ENCODE measurements at regions not wholly inside any gene's neighbourhood (a gene's known extent, or its start where the extent isn't known, plus 50 kb on each side); places are given as distances from the start of the nearest gene placed in this dataset.

GRCh38 chr5:107063511-107063910, 607.2 kb downstream of the EFNA5 start:
- DNase-seq (ENCODE audit: low read depth), result no peak
- TF ChIP-seq, protein P1, sequence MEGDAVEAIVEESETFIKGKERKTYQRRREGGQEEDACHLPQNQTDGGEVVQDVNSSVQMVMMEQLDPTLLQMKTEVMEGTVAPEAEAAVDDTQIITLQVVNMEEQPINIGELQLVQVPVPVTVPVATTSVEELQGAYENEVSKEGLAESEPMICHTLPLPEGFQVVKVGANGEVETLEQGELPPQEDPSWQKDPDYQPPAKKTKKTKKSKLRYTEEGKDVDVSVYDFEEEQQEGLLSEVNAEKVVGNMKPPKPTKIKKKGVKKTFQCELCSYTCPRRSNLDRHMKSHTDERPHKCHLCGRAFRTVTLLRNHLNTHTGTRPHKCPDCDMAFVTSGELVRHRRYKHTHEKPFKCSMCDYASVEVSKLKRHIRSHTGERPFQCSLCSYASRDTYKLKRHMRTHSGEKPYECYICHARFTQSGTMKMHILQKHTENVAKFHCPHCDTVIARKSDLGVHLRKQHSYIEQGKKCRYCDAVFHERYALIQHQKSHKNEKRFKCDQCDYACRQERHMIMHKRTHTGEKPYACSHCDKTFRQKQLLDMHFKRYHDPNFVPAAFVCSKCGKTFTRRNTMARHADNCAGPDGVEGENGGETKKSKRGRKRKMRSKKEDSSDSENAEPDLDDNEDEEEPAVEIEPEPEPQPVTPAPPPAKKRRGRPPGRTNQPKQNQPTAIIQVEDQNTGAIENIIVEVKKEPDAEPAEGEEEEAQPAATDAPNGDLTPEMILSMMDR (conservative IDR thresholded peaks at IDR 0.05; ENCODE audit: low read depth, low read length), result no peak
- no peak overlapping the region for H3K4me3 ChIP-seq (ENCODE audit: low read length)

GRCh38 chr5:107058803-107059202, 611.9 kb downstream of the EFNA5 start:
- TF ChIP-seq, protein P1 (conservative IDR thresholded peaks at IDR 0.05; ENCODE audit: low read depth, low read length), result no peak
- no peak for DNase-seq (ENCODE audit: low read depth)
- no peak overlapping the region for H3K4me3 ChIP-seq (ENCODE audit: low read length)

- DNase-seq (ENCODE audit: low read depth), result no peak
- TF ChIP-seq, protein P1 (conservative IDR thresholded peaks at IDR 0.05; ENCODE audit: low read depth, low read length), result no peak
- no peak overlapping the region for H3K4me3 ChIP-seq (ENCODE audit: low read length)
Measured at GRCh38 chr5:107058235-107058634, 612.5 kb downstream of the EFNA5 start.

DNA sequence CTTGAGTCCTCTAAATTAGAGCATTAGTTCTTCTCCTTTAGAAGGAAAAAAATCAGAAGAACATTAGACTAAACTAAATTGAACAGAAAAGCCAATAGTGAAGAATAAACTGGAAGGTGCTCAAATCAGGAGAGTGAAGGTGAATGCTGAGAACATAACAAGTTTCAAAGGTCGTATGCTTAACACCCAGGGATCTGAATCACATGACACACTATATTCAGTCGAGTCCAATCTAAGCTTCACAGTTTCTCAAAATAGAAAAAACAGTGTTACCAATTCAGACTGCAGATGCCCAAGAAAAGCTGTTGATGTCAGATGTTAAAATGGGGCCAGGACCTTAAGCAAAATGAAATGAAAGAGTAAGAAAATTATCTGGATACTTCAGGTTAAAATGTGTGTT, 614.5 kb downstream of the EFNA5 start:
- TF ChIP-seq, protein P1 (conservative IDR thresholded peaks at IDR 0.05; ENCODE audit: low read depth, low read length), result no peak
- no peak overlapping the region for H3K4me3 ChIP-seq (ENCODE audit: low read length)
- no peak for DNase-seq (ENCODE audit: low read depth)

GRCh38 chr5:107047048-107047447, 623.7 kb downstream of the EFNA5 start:
- TF ChIP-seq, protein P1 (conservative IDR thresholded peaks at IDR 0.05; ENCODE audit: low read depth, low read length), result no peak
- H3K4me3 ChIP-seq (ENCODE audit: low read length), result no peak overlapping the region
- DNase-seq (ENCODE audit: low read depth), result no peak

DNA sequence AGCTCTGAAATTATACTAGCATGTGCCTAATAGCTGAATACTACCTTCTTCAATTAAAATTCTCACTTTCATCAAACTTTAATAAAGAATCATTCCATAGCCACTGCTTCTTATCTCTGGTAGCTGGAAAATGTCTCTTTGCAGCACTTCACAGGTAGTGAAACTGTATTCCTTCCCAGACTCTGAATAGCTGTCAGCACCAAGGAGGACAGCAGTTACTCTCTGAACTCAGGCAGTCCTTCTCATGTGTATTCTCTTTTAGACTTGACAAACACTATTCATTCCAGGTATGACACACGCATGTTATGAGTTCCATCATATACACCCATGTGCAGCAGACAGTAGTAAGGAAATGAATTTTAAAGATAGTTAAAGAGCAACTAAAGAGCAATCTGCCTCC, 627.1 kb downstream of the EFNA5 start:
- no peak for DNase-seq (ENCODE audit: low read depth)
- no peak overlapping the region for H3K4me3 ChIP-seq (ENCODE audit: low read length)
- TF ChIP-seq, protein P1 (conservative IDR thresholded peaks at IDR 0.05; ENCODE audit: low read depth, low read length), result no peak

DNA sequence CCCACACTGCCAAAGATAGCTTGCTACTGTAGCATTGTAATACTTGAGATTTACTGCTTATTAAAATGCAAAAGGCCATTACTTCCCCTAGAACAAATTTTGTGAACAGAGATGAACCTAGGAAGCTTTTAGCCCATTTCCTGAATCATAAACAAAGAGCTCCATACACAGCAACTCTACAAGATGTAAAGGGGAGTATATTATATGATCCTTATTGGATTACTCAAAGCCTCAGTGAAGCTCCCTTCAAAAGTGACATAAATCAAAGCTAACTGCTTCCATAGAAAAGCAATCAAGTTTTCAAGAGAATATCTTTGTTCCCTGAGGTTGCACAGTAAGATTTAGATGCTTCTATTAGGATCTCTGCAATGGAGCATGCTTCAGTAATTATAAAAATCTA, 629.8 kb downstream of the EFNA5 start:
- no peak overlapping the region for H3K4me3 ChIP-seq (ENCODE audit: low read length)
- TF ChIP-seq, protein P1 (conservative IDR thresholded peaks at IDR 0.05; ENCODE audit: low read depth, low read length), result no peak
- no peak for DNase-seq (ENCODE audit: low read depth)
